Heart right ventricle (tissue), 16 donors: ENCODE measurements at regions not wholly inside any gene's neighbourhood (a gene's known extent, or its start where the extent isn't known, plus 50 kb on each side); places are given as distances from the start of the nearest gene placed in this dataset.

ENCODE experiments used
- ATAC-seq, 8 donors: fragments of 200-7000 bp; cut with Tn5 transposase; one replicate each; pipeline ENCODE4 v1.9.1; 2020; ENCODE audit warnings: mild to moderate bottlenecking in 8 of 8, moderate library complexity in 8 of 8, moderate number of reproducible peaks in 1 of 8
- DNase-seq, 2 donors: peaks; one replicate each; pipeline ENCODE4 v3.0.0-alpha.2; 2020
- H3K27ac ChIP-seq, 10 donors: fragments of 200-600 bp; sonication (generic) in 2 of 10; one replicate each; pipeline versions ENCODE4 v1.5.0 to v1.8.0; 2020 to 2022; ENCODE audit warnings: mild to moderate bottlenecking in 3 of 10
- H3K27me3 ChIP-seq, 7 donors: fragments of 200-600 bp; one replicate each; pipeline ENCODE4 v1.8.0; 2021 to 2022; ENCODE audit warnings: mild to moderate bottlenecking in 2 of 7
- H3K36me3 ChIP-seq, 9 donors: fragments of 200-600 bp; sonication (generic) in 1 of 9; one replicate each; pipeline versions ENCODE4 v1.5.0 to v1.8.0; 2020 to 2022; ENCODE audit warnings: mild to moderate bottlenecking in 2 of 9
- H3K4me1 ChIP-seq, 9 donors: fragments of 200-600 bp; sonication (generic) in 1 of 9; one replicate each; pipeline versions ENCODE4 v1.5.0 to v1.8.0; 2020 to 2022; ENCODE audit warnings: mild to moderate bottlenecking in 4 of 9
- H3K4me3 ChIP-seq, 10 donors: fragments of 200-600 bp; sonication (generic) in 2 of 10; one replicate each; pipeline versions ENCODE4 v1.5.0 to v1.8.0; 2020 to 2022; ENCODE audit warnings: mild to moderate bottlenecking in 7 of 10, moderate library complexity in 2 of 10
- H3K9me3 ChIP-seq, 11 donors: fragments of 200-600 bp in 10 of 11; sonication (generic) in 2 of 11; one replicate each; pipeline versions ENCODE4 v1.5.0 to v1.8.0; 2013 to 2022; ENCODE audit warnings: mild to moderate bottlenecking in 2 of 11, control low read depth in 1 of 11, moderate library complexity in 1 of 11
- WGBS, 2 donors: extraction: QIAGEN DNeasy Blood & Tissue Kit; methylation state at CpG; one replicate each; pipeline ENCODE4 v1.1.7; 2013; ENCODE audit warnings: inconsistent platforms in 1 of 2; 5-methylcytosine and 5-hydroxymethylcytosine counted together
- intact Hi-C, 10 donors: fragments of 100-400 bp; cut with DNase I; formaldehyde crosslinking; loops; one replicate each; pipeline versions ENCODE4 v1.11.1 to v1.14.2; 2022
- TF ChIP-seq, protein P1 (sequence below), 9 donors: fragments of 200-600 bp; sonication (generic) in 2 of 9; IDR thresholded peaks; one replicate each; pipeline versions ENCODE4 v1.5.0 to v1.8.0; 2021 to 2022; ENCODE audit warnings: antibody characterized with exemption in 9 of 9, mild to moderate bottlenecking in 5 of 9, moderate library complexity in 1 of 9
- donor health status: Arrhythmogenic right ventricular cardiomyopathy.
- donor health status: ischemic (EF 13 %, LVEDD 7.1; RV severe dilation, severe dysfunction).
- donor health status: healthy with polysubstance abuse.
- donor health status: DM: no; HTN: yes; CAD: no.
- donor health status: DM: no; HTN: no; CAD: no.
- donor health status: ischemic (EF 25% LVEDD 6.9; RV normal size, moderate dysfunction).
- donor health status: ischemic (EF 25% LVEDD 5.7; RV mildly dilated, moderate dysfunction).
- donor health status: healthy.
- donor health status: DM: yes; HTN: yes; CAD: no.
- donor health status: Ischemic cardiomyopathy.
- donor health status: ischemic (EF 35%, LVEDD 5.7; RV mildly dilated, moderate dysfunction).
- donor health status: nonischemic (EF 11% LVEDD 7.7; RV severe dilation, severe dysfunction).
- donor health status: DM: yes; HTN: yes; CAD: no.
- donor health status: PGD.
- donor health status: ischemic (EF 29% LVEDD 5.4; RV normal size, mild dysfunction).
- donor health status: nonischemic (EF 23%, LVEDD 6.1; RV moderate dilation, normal function).

DNA sequence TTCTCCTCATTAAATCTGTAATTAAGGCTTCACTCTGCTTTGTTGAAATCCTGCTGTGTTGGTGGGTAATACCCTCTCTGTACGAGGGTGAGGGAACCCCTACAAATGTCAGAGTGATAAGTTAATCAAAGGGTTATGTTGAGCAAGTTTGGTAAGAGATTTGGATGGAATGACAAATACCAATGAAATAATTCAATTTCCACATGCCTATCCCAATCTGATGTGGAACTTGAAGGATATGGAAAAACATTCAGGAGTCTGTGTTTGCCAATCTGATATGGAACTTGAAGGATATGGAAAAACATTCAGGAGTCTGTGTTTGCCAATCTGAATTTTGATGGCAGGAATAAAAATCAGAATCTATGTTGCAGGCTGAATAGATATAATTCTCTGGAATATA, 910.2 kb downstream of the TUSC7 start:
- Histone ChIP-seq H3K4me1 (peaks cover 0 to 4% (median 0%) of the 10 kb centered on the region in 9 donors), H3K9me3 (no peaks in the 10 kb centered on the region), H3K27me3 (no peaks in the 10 kb centered on the region), H3K36me3 (no peaks in the 10 kb centered on the region), H3K27ac (no peak overlapping the region), H3K4me3 (no peak overlapping the region)
- intact Hi-C loops = no loop called here
- ATAC-seq (no peak), DNase-seq (no peak)
- 24 to 27% methylated on average over 1 of the region's 1 CpG for WGBS, 2 donors
- TF ChIP-seq, protein P1, sequence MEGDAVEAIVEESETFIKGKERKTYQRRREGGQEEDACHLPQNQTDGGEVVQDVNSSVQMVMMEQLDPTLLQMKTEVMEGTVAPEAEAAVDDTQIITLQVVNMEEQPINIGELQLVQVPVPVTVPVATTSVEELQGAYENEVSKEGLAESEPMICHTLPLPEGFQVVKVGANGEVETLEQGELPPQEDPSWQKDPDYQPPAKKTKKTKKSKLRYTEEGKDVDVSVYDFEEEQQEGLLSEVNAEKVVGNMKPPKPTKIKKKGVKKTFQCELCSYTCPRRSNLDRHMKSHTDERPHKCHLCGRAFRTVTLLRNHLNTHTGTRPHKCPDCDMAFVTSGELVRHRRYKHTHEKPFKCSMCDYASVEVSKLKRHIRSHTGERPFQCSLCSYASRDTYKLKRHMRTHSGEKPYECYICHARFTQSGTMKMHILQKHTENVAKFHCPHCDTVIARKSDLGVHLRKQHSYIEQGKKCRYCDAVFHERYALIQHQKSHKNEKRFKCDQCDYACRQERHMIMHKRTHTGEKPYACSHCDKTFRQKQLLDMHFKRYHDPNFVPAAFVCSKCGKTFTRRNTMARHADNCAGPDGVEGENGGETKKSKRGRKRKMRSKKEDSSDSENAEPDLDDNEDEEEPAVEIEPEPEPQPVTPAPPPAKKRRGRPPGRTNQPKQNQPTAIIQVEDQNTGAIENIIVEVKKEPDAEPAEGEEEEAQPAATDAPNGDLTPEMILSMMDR (IDR thresholded peaks at IDR 0.05) = no peak

DNA sequence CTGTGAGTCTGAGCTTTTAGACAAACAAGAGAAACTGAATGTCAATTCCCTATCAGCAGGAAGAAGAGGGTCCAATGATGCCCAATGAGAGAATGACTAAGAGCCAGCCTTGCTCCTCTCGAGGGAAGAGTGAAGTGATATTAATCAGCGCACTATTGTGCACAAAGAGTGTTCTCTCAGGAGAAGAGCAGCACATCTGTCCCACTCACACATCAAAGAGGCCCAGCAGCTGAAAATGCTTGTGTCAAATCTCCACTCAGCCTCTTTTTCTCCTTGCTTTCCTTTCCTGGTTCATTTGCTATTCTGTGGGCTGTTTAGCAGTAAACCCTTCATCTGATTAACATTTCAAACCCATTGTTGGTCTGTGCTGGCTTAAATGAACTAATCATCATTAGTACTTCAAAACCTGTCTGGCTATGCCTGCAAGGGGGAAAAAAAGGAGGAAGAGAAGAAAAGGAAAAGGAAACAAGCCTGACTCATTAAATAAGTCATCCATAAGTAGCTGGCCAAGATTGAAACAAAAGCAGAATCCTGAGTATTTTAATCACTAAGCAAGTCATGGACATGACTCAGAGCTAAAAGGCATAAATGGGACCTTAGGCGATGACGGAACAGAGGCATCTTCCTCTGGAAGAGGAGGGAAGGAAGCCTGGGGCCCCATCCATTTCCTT, 912.7 kb downstream of the TUSC7 start:
- no peak for ATAC-seq
- WGBS, 2 donors = 56 to 61% methylated on average over 4 of the region's 4 CpGs

DNA sequence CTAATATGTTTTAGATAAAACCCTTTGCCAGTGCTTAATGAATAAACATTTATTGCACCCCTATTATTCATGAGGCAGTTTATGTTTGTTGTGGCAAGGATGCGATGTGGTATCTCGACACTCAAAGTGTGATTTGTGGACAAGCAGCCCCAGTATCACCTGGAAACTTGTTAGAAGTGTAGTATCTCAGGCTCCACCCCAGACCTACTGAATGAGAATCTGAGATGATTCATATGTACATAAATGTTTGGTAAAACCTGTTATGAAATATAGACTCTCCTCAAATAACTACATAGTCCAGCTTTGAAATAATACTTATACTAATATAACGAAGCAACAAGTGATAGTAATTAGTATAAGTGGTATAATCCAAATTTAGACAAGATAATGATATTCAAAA, 914.8 kb downstream of the TUSC7 start:
- 90 to 93% methylated on average over 3 of the region's 3 CpGs for whole genome bisulfite sequencing, 2 donors
- ATAC-seq (no peak), DNase-seq (no peak)
- Histone ChIP-seq H3K27ac (no peak overlapping the region), H3K36me3 (no peaks in the 10 kb centered on the region), H3K27me3 (no peaks in the 10 kb centered on the region), H3K4me1 (peaks cover 0 to 12% (median 4%) of the 10 kb centered on the region in 9 donors), H3K4me3 (no peak overlapping the region), H3K9me3 (no peaks in the 10 kb centered on the region)
- TF ChIP-seq, protein P1 (IDR thresholded peaks at IDR 0.05) = no peak
- intact Hi-C loops = no loop called here

More for the DNA sequence above, 912.7 kb downstream of the TUSC7 start:
- no peak for DNase-seq
- Histone ChIP-seq H3K36me3 (no peaks in the 10 kb centered on the region), H3K4me3 (no peak overlapping the region), H3K9me3 (no peaks in the 10 kb centered on the region), H3K27me3 (no peaks in the 10 kb centered on the region), H3K27ac (no peak overlapping the region), H3K4me1 (peaks cover 0 to 4% (median 0%) of the 10 kb centered on the region in 9 donors)
- TF ChIP-seq, protein P1 (IDR thresholded peaks at IDR 0.05) = no peak
- intact Hi-C loops = no loop called here

DNA sequence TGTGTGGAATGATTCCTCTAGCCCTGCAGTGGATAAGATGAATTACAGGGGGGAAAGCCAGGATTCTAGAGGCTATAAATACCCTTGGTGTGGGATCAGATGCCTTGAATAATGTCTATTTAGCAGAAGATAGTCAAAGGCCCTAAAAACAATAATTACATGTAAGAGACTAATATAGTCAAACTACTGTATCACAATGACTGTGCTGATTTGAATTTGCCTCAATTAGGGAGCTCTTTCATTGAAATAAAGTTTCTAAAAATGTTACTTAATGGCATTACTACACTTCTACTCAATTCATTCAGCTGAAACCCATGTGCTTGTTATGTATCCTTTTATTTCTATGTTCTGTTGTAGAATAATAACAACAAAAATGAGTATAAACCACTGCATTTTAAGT, 915.6 kb downstream of the TUSC7 start:
- Histone ChIP-seq H3K36me3 (no peaks in the 10 kb centered on the region), H3K27ac (no peak overlapping the region), H3K27me3 (no peaks in the 10 kb centered on the region), H3K9me3 (no peaks in the 10 kb centered on the region), H3K4me3 (no peak overlapping the region), H3K4me1 (peaks cover 0 to 15% (median 4%) of the 10 kb centered on the region in 9 donors)
- intact Hi-C loops = no loop called here
- DNase-seq = no peak
- no peak for ATAC-seq
- TF ChIP-seq, protein P1 (IDR thresholded peaks at IDR 0.05) = no peak
